ENCODE measurements at regions not wholly inside any gene's neighbourhood (a gene's known extent, or its start where the extent isn't known, plus 50 kb on each side); places are given as distances from the start of the nearest gene placed in this dataset.

- Mint-ChIP-seq H3K36me3 (ENCODE audit: low read depth) (no peaks in the 10 kb centered on the region), H3K4me1 (no peaks in the 10 kb centered on the region), H3K4me3 (no peak overlapping the region), H3K27me3 (no peaks in the 10 kb centered on the region), H3K9me3 (peaks cover 11% of the 10 kb centered on the region), H3K27ac (no peak overlapping the region)
- POLR2A ChIA-PET = no interaction called here
- CTCF ChIA-PET = no interaction called here
- no peak for DNase-seq
Measured at GRCh38 chr5:153005711-153006110, 484.8 kb upstream of the GRIA1 start.

GRCh38 chr5:153006681-153007080 is 483.8 kb upstream of the GRIA1 start:
- ChIA-PET POLR2A (no interaction called here), CTCF (no interaction called here)
- H3K4me1 Mint-ChIP-seq = no peaks in the 10 kb centered on the region
- DNase-seq = no peak
- no peak overlapping the region for H3K27ac Mint-ChIP-seq
- peaks cover 11% of the 10 kb centered on the region for H3K9me3 Mint-ChIP-seq
- no peak overlapping the region for H3K4me3 Mint-ChIP-seq
- no peaks in the 10 kb centered on the region for H3K36me3 Mint-ChIP-seq (ENCODE audit: low read depth)
- no peaks in the 10 kb centered on the region for H3K27me3 Mint-ChIP-seq

GRCh38 chr5:153014194-153014593 is 476.3 kb upstream of the GRIA1 start:
- no peaks in the 10 kb centered on the region for H3K36me3 Mint-ChIP-seq (ENCODE audit: low read depth)
- CTCF ChIA-PET = no interaction called here

GRCh38 chr5:153018121-153018520 is 472.3 kb upstream of the GRIA1 start:
- Mint-ChIP-seq H3K4me1 (no peaks in the 10 kb centered on the region), H3K27ac (no peak overlapping the region), H3K4me3 (no peak overlapping the region), H3K36me3 (ENCODE audit: low read depth) (no peaks in the 10 kb centered on the region), H3K27me3 (no peaks in the 10 kb centered on the region), H3K9me3 (peaks cover 3% of the 10 kb centered on the region)
- DNase-seq = no peak
- ChIA-PET CTCF (no interaction called here), POLR2A (no interaction called here)

More at GRCh38 chr5:153014194-153014593, 476.3 kb upstream of the GRIA1 start:
- no peak for DNase-seq
- Mint-ChIP-seq H3K27me3 (no peaks in the 10 kb centered on the region), H3K9me3 (peaks cover 2% of the 10 kb centered on the region), H3K4me3 (no peak overlapping the region), H3K4me1 (no peaks in the 10 kb centered on the region), H3K27ac (no peak overlapping the region)
- POLR2A ChIA-PET = no interaction called here

GRCh38 chr5:153030755-153031725 is 459.4 kb upstream of the GRIA1 start:
- POLR2A ChIA-PET = no interaction called here
- Mint-ChIP-seq H3K27me3 (no peaks in the 10 kb centered on the region), H3K4me1 (no peaks in the 10 kb centered on the region), H3K4me3 (no peak overlapping the region), H3K27ac (no peak overlapping the region), H3K9me3 (no peaks in the 10 kb centered on the region), H3K36me3 (ENCODE audit: low read depth) (no peaks in the 10 kb centered on the region)
- CTCF ChIA-PET = no interaction called here
- no peak for DNase-seq

GRCh38 chr5:153039501-153039900 is 451.0 kb upstream of the GRIA1 start:
- Mint-ChIP-seq H3K9me3 (peaks cover 3% of the 10 kb centered on the region), H3K27me3 (no peaks in the 10 kb centered on the region), H3K36me3 (ENCODE audit: low read depth) (no peaks in the 10 kb centered on the region), H3K4me1 (no peaks in the 10 kb centered on the region), H3K27ac (no peak overlapping the region), H3K4me3 (no peak overlapping the region)
- DNase-seq = no peak
- CTCF ChIA-PET = no interaction called here
- POLR2A ChIA-PET = no interaction called here

- no peaks in the 10 kb centered on the region for H3K4me1 Mint-ChIP-seq
- ChIA-PET CTCF (no interaction called here), POLR2A (no interaction called here)
- H3K27ac Mint-ChIP-seq = no peak overlapping the region
- peaks cover 3% of the 10 kb centered on the region for H3K9me3 Mint-ChIP-seq
- no peaks in the 10 kb centered on the region for H3K27me3 Mint-ChIP-seq
- DNase-seq = no peak
- no peaks in the 10 kb centered on the region for H3K36me3 Mint-ChIP-seq (ENCODE audit: low read depth)
- no peak overlapping the region for H3K4me3 Mint-ChIP-seq
Measured at GRCh38 chr5:153043886-153044285, 446.6 kb upstream of the GRIA1 start.

GRCh38 chr5:153050496-153051179 is 439.8 kb upstream of the GRIA1 start:
- Mint-ChIP-seq H3K9me3 (peaks cover 4% of the 10 kb centered on the region), H3K4me3 (no peak overlapping the region), H3K4me1 (no peaks in the 10 kb centered on the region), H3K27ac (no peak overlapping the region), H3K27me3 (no peaks in the 10 kb centered on the region), H3K36me3 (ENCODE audit: low read depth) (no peaks in the 10 kb centered on the region)
- POLR2A ChIA-PET = no interaction called here
- CTCF ChIA-PET = no interaction called here
- no peak for DNase-seq

- ChIA-PET POLR2A (no interaction called here), CTCF (interaction anchor here (0.5 kb wide), 1 partner anchor 1279 kb away, joined by 3 read pairs; no protein-coding TSS in a partner anchor)
- H3K4me1 Mint-ChIP-seq = no peaks in the 10 kb centered on the region
Measured at GRCh38 chr5:153066281-153066680, 424.2 kb upstream of the GRIA1 start.

GRCh38 chr5:153067869-153068268 is 422.6 kb upstream of the GRIA1 start:
- ChIA-PET CTCF (no interaction called here), POLR2A (no interaction called here)
- no peak overlapping the region for H3K4me3 Mint-ChIP-seq
- H3K4me1 Mint-ChIP-seq = no peaks in the 10 kb centered on the region
- H3K9me3 Mint-ChIP-seq = no peaks in the 10 kb centered on the region
- DNase-seq = no peak
- no peaks in the 10 kb centered on the region for H3K36me3 Mint-ChIP-seq (ENCODE audit: low read depth)
- H3K27me3 Mint-ChIP-seq = no peaks in the 10 kb centered on the region
- H3K27ac Mint-ChIP-seq = no peak overlapping the region

More at GRCh38 chr5:153066281-153066680, 424.2 kb upstream of the GRIA1 start:
- Mint-ChIP-seq H3K36me3 (ENCODE audit: low read depth) (no peaks in the 10 kb centered on the region), H3K4me3 (no peak overlapping the region), H3K9me3 (no peaks in the 10 kb centered on the region), H3K27me3 (no peaks in the 10 kb centered on the region), H3K27ac (no peak overlapping the region)
- DNase-seq = no peak

GRCh38 chr5:153079396-153079795 is 411.1 kb upstream of the GRIA1 start:
- no peak for DNase-seq
- ChIA-PET CTCF (no interaction called here), POLR2A (no interaction called here)
- H3K4me1 Mint-ChIP-seq = no peaks in the 10 kb centered on the region
- no peak overlapping the region for H3K27ac Mint-ChIP-seq
- no peak overlapping the region for H3K4me3 Mint-ChIP-seq
- no peaks in the 10 kb centered on the region for H3K27me3 Mint-ChIP-seq
- peaks cover 14% of the 10 kb centered on the region for H3K9me3 Mint-ChIP-seq
- no peaks in the 10 kb centered on the region for H3K36me3 Mint-ChIP-seq (ENCODE audit: low read depth)

- H3K9me3 Mint-ChIP-seq = peaks cover 14% of the 10 kb centered on the region
- no peak for DNase-seq
- ChIA-PET CTCF (no interaction called here), POLR2A (no interaction called here)
- no peaks in the 10 kb centered on the region for H3K4me1 Mint-ChIP-seq
- no peaks in the 10 kb centered on the region for H3K36me3 Mint-ChIP-seq (ENCODE audit: low read depth)
- no peaks in the 10 kb centered on the region for H3K27me3 Mint-ChIP-seq
- no peak overlapping the region for H3K4me3 Mint-ChIP-seq
- no peak overlapping the region for H3K27ac Mint-ChIP-seq
Measured at GRCh38 chr5:153080940-153081339, 409.5 kb upstream of the GRIA1 start.

GRCh38 chr5:153081385-153081784 is 409.1 kb upstream of the GRIA1 start:
- ChIA-PET CTCF (no interaction called here), POLR2A (no interaction called here)
- Mint-ChIP-seq H3K36me3 (ENCODE audit: low read depth) (no peaks in the 10 kb centered on the region), H3K4me1 (no peaks in the 10 kb centered on the region), H3K27ac (no peak overlapping the region), H3K27me3 (no peaks in the 10 kb centered on the region), H3K4me3 (no peak overlapping the region), H3K9me3 (peaks cover 14% of the 10 kb centered on the region)
- DNase-seq = no peak

- no peaks in the 10 kb centered on the region for H3K4me1 Mint-ChIP-seq
- CTCF ChIA-PET = no interaction called here
- peaks cover 5% of the 10 kb centered on the region for H3K9me3 Mint-ChIP-seq
- DNase-seq = no peak
- no peak overlapping the region for H3K4me3 Mint-ChIP-seq
- H3K27me3 Mint-ChIP-seq = no peaks in the 10 kb centered on the region
- no peak overlapping the region for H3K27ac Mint-ChIP-seq
- H3K36me3 Mint-ChIP-seq (ENCODE audit: low read depth) = no peaks in the 10 kb centered on the region
- POLR2A ChIA-PET = no interaction called here
Measured at GRCh38 chr5:153084511-153084910, 406.0 kb upstream of the GRIA1 start.

Data from activated CD4-positive, alpha-beta memory T cell treated with anti-CD3 and anti-CD28 coated beads, Interleukin-2, amount 10 ng/mL, durations not matched to agents 7 days and 5 days (primary cell).